GM12865 (cell line): ENCODE measurements at regions not wholly inside any gene's neighbourhood (a gene's known extent, or its start where the extent isn't known, plus 50 kb on each side); places are given as distances from the start of the nearest gene placed in this dataset.
A peak's percentile ranks its signal among the peaks of the same experiment; 100 is the strongest.

Experiments used
- DNase-seq: peaks from one replicate; pipeline ENCODE4 v3.0.0; 2010; ENCODE audit warnings: low read depth
- H3K4me3 ChIP-seq: 2 replicates; pipeline ENCODE4 v1.5.1; 2011; ENCODE audit warnings: mild to moderate bottlenecking, low read depth, low read length, control low read depth
- TF ChIP-seq, protein P1 (sequence below): IDR thresholded peaks from 2 replicates; pipeline ENCODE4 v1.5.1; 2011; ENCODE audit warnings: low read length, control low read depth, low read depth, inconsistent platforms; ENCODE audit not compliant: insufficient read depth; ENCODE audit errors: missing control alignments

DNA sequence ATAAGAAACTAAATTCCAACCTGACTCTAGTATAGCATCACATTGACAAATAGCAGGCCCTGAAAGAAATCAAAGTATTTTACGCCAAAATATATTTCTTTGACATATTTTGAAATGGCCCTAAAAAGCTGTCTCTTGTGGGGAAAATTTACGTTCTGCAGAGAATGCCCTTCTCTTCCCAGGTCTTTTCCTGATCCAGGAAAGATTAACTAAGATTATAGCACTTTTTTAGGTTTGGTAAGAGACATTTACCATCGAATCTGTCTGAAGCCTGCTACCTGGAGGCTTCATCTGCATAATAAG lies 121.1 kb downstream of the ATXN3L start:
- no peak overlapping the region for H3K4me3 ChIP-seq
- DNase-seq, result no peak
- TF ChIP-seq, protein P1, sequence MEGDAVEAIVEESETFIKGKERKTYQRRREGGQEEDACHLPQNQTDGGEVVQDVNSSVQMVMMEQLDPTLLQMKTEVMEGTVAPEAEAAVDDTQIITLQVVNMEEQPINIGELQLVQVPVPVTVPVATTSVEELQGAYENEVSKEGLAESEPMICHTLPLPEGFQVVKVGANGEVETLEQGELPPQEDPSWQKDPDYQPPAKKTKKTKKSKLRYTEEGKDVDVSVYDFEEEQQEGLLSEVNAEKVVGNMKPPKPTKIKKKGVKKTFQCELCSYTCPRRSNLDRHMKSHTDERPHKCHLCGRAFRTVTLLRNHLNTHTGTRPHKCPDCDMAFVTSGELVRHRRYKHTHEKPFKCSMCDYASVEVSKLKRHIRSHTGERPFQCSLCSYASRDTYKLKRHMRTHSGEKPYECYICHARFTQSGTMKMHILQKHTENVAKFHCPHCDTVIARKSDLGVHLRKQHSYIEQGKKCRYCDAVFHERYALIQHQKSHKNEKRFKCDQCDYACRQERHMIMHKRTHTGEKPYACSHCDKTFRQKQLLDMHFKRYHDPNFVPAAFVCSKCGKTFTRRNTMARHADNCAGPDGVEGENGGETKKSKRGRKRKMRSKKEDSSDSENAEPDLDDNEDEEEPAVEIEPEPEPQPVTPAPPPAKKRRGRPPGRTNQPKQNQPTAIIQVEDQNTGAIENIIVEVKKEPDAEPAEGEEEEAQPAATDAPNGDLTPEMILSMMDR, result no peak

DNA sequence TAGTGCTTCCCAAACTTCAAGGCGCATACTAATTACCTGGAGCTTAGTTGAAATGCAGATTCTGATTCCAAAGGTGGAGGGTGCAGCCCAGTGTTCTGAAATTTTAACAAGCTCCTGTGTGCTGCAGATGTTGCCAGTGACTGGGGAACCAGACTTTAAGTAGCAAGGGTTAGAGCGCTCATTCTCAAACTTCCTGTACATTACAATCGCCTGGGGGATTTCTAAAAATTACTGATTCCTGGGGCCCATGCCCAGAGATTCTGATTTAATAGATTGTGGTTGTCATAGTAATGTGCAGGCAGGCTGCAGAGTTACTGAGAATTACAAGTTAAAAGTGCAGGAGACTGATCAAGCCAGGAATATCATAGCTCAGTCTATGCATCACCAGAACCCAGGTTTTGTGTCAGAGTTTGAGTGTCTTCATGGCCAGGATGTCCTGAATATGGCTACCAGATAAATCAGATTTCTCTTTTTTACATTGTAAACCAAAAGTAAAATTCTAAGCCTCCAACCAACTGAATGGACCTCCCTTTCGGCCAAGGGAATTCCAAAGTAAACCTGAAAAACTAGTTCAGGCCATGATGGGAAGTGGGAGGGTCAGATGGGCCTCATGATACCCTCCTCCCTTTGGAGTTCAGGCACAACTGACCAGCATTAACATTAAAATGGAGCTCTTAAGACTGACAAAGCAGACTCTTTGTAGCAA lies 121.6 kb downstream of the ATXN3L start:
- TF ChIP-seq, protein P1, result no peak
- DNase-seq, result no peak
- no peak overlapping the region for H3K4me3 ChIP-seq

DNA sequence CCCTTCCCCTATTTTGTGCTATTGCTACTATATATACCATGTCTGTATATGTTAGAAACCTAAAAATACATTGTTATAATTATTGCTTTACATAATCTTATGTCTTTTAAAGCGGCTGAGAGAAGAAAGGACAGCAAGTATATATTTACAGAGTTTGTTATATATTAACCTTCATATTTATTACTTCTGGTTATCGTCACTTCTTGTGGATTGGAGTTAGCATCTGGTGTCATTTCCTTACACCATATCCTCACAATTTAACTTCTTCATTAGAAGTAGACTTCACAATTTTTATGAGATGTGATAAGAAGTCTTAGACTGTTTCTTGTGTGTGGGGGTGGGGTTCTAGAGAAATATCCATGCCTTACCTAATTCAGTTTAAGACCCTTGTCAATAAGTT lies 123.1 kb downstream of the ATXN3L start:
- no peak for DNase-seq
- TF ChIP-seq, protein P1, result no peak
- no peak overlapping the region for H3K4me3 ChIP-seq

DNA sequence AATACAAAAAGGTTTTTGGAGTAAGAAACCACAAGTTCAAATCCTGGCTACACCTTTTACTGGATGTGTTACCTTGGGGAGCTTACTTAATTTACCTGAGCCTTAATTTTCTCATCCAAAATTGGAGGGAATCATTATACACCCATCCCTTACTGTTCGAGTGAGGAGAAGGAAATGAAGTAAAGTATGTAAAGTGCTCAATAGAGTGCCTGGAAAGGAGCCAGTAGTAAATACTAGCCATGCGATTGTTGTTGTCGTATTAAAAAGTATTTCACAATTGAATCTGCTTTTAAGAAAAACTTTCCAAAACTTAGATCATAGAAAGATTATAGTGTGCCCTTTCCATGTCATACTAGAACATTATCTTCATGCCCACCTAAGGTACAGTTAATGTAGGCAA lies 124.5 kb downstream of the ATXN3L start:
- H3K4me3 ChIP-seq, result no peak overlapping the region
- no peak for DNase-seq
- TF ChIP-seq, protein P1, result no peak

DNA sequence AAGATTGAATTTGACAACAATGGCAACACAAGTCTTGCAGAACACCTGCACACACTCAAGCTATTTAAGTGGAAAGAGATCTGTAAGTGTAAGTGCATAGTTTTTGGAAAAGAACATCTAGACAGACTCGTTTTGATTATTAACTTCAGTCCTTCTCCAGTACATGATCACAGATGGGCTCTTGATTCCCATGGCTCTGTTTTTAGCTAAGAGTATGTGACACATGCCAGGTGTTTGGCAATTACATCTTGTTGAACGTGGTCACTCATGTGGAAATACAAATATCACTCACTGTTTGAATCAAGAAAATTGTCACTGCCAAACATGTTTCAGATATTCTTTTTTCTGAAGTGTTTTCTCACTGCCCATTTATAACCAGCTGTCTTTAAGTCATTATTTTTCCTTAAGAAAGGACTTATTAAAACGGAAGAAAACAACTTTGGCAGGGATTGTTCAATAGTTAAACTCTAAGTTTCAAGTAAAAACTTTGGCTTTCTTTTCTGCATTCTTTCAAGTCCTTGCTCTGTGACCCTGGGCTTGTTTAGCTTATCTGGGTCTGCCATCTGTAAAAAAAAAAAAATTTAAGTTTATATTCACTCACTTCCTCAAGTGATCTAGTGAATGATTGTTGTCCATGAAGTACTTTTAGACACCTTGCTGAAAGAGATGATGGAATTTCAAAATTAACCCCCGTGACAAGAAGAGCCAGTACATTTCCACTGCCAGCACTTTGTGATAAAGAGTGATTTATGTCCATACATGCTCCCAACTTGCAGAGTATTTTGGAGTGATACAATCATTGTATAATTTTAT lies 125.4 kb downstream of the ATXN3L start:
- no peak overlapping the region for H3K4me3 ChIP-seq
- peak; percentile 4 for DNase-seq
- TF ChIP-seq, protein P1, result no peak

DNA sequence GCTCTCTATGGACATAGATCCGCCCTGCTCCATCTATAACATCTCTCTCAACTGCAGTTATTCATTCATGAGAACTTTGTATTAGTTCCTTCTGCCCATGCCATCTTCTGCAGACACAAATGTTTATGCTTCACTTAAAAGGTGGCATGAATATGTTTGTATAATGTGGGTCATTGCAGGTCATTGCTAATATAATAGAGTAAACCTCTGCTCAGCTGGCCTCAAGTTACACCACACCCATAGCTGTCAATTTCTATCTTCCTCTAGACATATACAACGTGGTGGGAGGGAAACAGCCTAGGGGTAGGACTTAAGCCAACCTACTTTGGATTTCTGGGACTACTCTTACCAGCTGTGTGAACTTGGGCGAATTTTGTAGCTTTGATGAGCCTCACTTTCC lies 129.8 kb downstream of the ATXN3L start:
- no peak for DNase-seq
- TF ChIP-seq, protein P1, result no peak
- H3K4me3 ChIP-seq, result no peak overlapping the region
